GM20000 (cell line): ENCODE measurements at regions not wholly inside any gene's neighbourhood (a gene's known extent, or its start where the extent isn't known, plus 50 kb on each side); places are given as distances from the start of the nearest gene placed in this dataset.

ENCODE experiments used
- DNase-seq: peaks from one replicate; pipeline ENCODE4 v3.0.0; 2012; ENCODE audit warnings: low spot score
- CTCF ChIP-seq: IDR thresholded peaks from 2 replicates; pipeline ENCODE4 v1.5.1; 2012; ENCODE audit warnings: mild to moderate bottlenecking, control low read depth; ENCODE audit errors: extremely low read depth, missing control alignments

GRCh38 chr1:87398641-87399040, 70.0 kb downstream of the LMO4 start:
- DNase-seq, result no peak
- no peak for TF ChIP-seq CTCF

GRCh38 chr1:87399264-87399663, 70.6 kb downstream of the LMO4 start:
- DNase-seq, result no peak
- no peak for TF ChIP-seq CTCF

GRCh38 chr1:87399701-87400100, 71.0 kb downstream of the LMO4 start:
- no peak for TF ChIP-seq CTCF
- no peak for DNase-seq

- no peak for DNase-seq
- TF ChIP-seq CTCF, result no peak
These were observed 72.1 kb downstream of the LMO4 start for GRCh38 chr1:87400813-87401212.

GRCh38 chr1:87402241-87403002, 73.7 kb downstream of the LMO4 start:
- no peak for DNase-seq

GRCh38 chr1:87403061-87403820, 74.6 kb downstream of the LMO4 start:
- TF ChIP-seq CTCF, result no peak
- no peak for DNase-seq

More at GRCh38 chr1:87402241-87403002, 73.7 kb downstream of the LMO4 start:
- TF ChIP-seq CTCF, result no peak

- no peak for DNase-seq
- no peak for TF ChIP-seq CTCF
These were observed 75.6 kb downstream of the LMO4 start for GRCh38 chr1:87404296-87404695.
